Activated naive CD4-positive, alpha-beta T cell treated with anti-CD3 and anti-CD28 coated beads, Interleukin-2, amount 10 ng/mL, durations not matched to agents 7 days and 5 days (primary cell): ENCODE measurements at regions not wholly inside any gene's neighbourhood (a gene's known extent, or its start where the extent isn't known, plus 50 kb on each side); places are given as distances from the start of the nearest gene placed in this dataset.
"Not testable (repeated sequence)": the region's sequence is repeated elsewhere in the genome, so short reads cannot be mapped to it uniquely, and the experiment has no call there.

Experiments
- CTCF ChIA-PET: fragments of 350-600 bp; sonication (Branson Sonifier 250); formaldehyde crosslinking; loops from one replicate; lab custom pipeline; 2021; ENCODE audit warnings: antibody characterized with exemption; lab: Charles Lee
- DNase-seq: peaks from one replicate; pipeline ENCODE4 v3.0.0-alpha.2; 2020
- H3K27ac Mint-ChIP-seq: one replicate; pipeline ENCODE4 v1.8.0; 2021; ENCODE audit warnings: mild to moderate bottlenecking, moderate library complexity, mixed read lengths
- H3K27me3 Mint-ChIP-seq: one replicate; pipeline ENCODE4 v1.8.0; 2021; ENCODE audit warnings: mild to moderate bottlenecking, mixed read lengths
- H3K36me3 Mint-ChIP-seq: one replicate; pipeline ENCODE4 v1.8.0; 2021; ENCODE audit warnings: mixed read lengths
- H3K4me1 Mint-ChIP-seq: one replicate; pipeline ENCODE4 v1.8.0; 2021; ENCODE audit warnings: mixed read lengths
- H3K4me3 Mint-ChIP-seq: one replicate; pipeline ENCODE4 v1.8.0; 2021; ENCODE audit warnings: mild to moderate bottlenecking, moderate library complexity, mixed read lengths
- H3K9me3 Mint-ChIP-seq: one replicate; pipeline ENCODE4 v1.8.0; 2021; ENCODE audit warnings: mixed read lengths

- Mint-ChIP-seq H3K27ac (no peak overlapping the region), H3K4me3 (no peak overlapping the region)
- CTCF ChIA-PET: interaction anchor here (0.9 kb wide), 1 partner anchor 682 kb away, joined by 3 read pairs; no protein-coding TSS in a partner anchor
These were observed 61.4 kb downstream of the NXNL2 start for GRCh38 chr9:88596376-88596775.

GRCh38 chr9:88604836-88605511 is 70.0 kb downstream of the NXNL2 start:
- Mint-ChIP-seq H3K4me1 (no peaks in the 10 kb centered on the region), H3K9me3 (no peaks in the 10 kb centered on the region), H3K36me3 (no peaks in the 10 kb centered on the region), H3K27me3 (no peaks in the 10 kb centered on the region), H3K27ac (no peak overlapping the region), H3K4me3 (no peak overlapping the region)
- CTCF ChIA-PET: no interaction called here
- no peak for DNase-seq

More at GRCh38 chr9:88596376-88596775, 61.4 kb downstream of the NXNL2 start:
- no peaks in the 10 kb centered on the region for H3K9me3 Mint-ChIP-seq
- DNase-seq: no peak
- peaks cover 31% of the 10 kb centered on the region for H3K27me3 Mint-ChIP-seq
- H3K4me1 Mint-ChIP-seq: peaks cover 7% of the 10 kb centered on the region
- no peaks in the 10 kb centered on the region for H3K36me3 Mint-ChIP-seq

DNA sequence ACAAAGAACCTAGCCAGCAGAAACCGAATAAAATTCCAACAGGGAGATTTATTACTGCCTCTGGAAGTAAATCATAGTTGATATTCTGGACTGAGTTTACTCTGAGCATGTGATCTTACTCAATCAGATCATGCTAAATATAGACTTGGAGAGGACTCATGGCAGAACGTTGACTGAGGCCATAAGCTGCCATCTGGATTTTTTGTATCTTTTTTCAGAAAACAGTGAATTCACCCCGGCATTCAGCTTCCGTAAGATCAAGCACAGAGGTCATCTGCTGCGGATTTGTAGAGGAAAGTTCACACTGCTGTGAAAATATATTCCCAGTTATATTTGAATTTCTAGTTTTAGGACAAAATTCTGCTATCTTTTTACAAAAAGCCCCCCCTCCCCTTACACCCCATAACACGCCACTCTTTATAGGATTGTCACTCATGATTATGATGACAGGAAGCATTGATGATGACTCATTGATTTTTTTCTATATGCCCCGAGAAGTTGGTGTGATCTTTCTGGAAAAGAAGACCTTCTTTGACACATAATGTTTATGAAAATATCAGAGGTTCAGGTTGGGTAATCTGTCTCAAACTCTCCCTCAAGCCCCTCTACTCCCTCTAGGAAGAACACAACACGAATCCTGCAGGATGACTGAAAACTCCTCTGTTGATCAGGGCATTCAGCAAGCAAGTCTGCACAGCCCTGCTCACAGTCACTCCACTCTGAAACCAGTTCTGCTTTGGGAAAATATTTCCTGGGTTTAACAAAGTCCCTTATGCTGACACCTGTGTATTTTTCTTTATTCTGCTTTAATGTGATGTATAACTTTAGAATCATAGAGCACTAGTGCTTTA is 70.8 kb downstream of the NXNL2 start:
- Mint-ChIP-seq H3K36me3 (no peaks in the 10 kb centered on the region), H3K4me1 (no peaks in the 10 kb centered on the region), H3K9me3 (no peaks in the 10 kb centered on the region), H3K4me3 (no peak overlapping the region), H3K27ac (no peak overlapping the region), H3K27me3 (no peaks in the 10 kb centered on the region)
- no peak for DNase-seq
- CTCF ChIA-PET: no interaction called here

- Mint-ChIP-seq H3K9me3 (peaks cover 13% of the 10 kb centered on the region), H3K27ac (no peak overlapping the region), H3K36me3 (no peaks in the 10 kb centered on the region), H3K4me3 (no peak overlapping the region), H3K4me1 (no peaks in the 10 kb centered on the region), H3K27me3 (no peaks in the 10 kb centered on the region)
- no peak for DNase-seq
- CTCF ChIA-PET: no interaction called here
These were observed 79.4 kb downstream of the NXNL2 start for GRCh38 chr9:88614359-88614758.

GRCh38 chr9:88623698-88624097 is 88.7 kb downstream of the NXNL2 start:
- Mint-ChIP-seq H3K4me3 (no peak overlapping the region), H3K4me1 (no peaks in the 10 kb centered on the region), H3K9me3 (no peaks in the 10 kb centered on the region), H3K27me3 (peaks cover 5% of the 10 kb centered on the region), H3K27ac (no peak overlapping the region), H3K36me3 (no peaks in the 10 kb centered on the region)
- DNase-seq: no peak
- CTCF ChIA-PET: no interaction called here

DNA sequence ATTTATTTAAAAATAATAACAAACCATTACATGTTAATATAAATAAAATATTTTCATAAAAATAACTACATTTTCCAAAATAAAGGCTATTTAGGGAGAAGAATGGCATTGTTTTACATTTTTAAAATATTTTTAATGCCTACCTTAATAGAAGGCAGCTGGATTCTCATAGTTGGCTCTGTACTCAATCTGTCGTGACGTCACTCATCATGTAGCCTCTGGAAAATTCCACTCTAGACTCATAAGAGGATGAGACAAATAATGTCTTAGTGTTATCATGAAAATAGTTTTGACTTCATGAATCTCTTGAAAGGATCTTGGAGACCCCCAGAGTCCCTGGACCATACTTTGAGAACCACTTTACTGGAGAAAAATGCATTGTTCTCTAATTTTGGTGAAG is 93.1 kb downstream of the NXNL2 start:
- Mint-ChIP-seq H3K4me3 (no peak overlapping the region), H3K27me3 (peaks cover 2% of the 10 kb centered on the region), H3K36me3 (no peaks in the 10 kb centered on the region), H3K27ac (no peak overlapping the region), H3K4me1 (no peaks in the 10 kb centered on the region), H3K9me3 (no peaks in the 10 kb centered on the region)
- CTCF ChIA-PET: interaction anchor here (0.7 kb wide), 1 partner anchor 1009 kb away, joined by 3 read pairs; no protein-coding TSS in a partner anchor
- no peak for DNase-seq

GRCh38 chr9:88628811-88629210 is 93.8 kb downstream of the NXNL2 start:
- Mint-ChIP-seq H3K4me3 (no peak overlapping the region), H3K9me3 (peaks cover 2% of the 10 kb centered on the region), H3K27me3 (no peaks in the 10 kb centered on the region), H3K36me3 (no peaks in the 10 kb centered on the region), H3K4me1 (no peaks in the 10 kb centered on the region), H3K27ac (no peak overlapping the region)
- no peak for DNase-seq
- CTCF ChIA-PET: no interaction called here

GRCh38 chr9:88630574-88630973 is 95.6 kb downstream of the NXNL2 start:
- H3K4me3 Mint-ChIP-seq, H3K27ac Mint-ChIP-seq, H3K4me1 Mint-ChIP-seq, H3K36me3 Mint-ChIP-seq, H3K27me3 Mint-ChIP-seq, DNase-seq, H3K9me3 Mint-ChIP-seq: not testable (repeated sequence)
- CTCF ChIA-PET: interaction anchor here (1.0 kb wide), 1 partner anchor 10 kb away, joined by 3 read pairs; no protein-coding TSS in a partner anchor

DNA sequence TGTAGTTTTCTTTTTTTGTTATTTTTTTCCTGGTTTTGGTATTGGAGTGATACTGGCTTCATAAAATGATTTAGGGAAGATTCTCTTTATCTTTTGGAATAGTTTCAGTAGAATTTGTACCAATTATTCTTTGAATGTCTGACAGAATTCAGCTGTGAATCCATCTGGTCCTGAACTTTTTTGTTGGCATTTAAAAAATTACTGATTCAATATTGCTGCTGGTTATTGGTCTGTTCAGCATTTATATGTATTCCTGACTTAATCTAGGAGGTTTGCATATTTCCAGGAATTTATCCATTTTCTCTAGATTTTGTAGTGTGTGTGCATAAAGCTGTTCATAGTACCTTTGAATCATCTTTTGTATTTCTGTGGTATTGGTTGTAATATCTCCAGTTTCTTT is 100.2 kb downstream of the NXNL2 start:
- Mint-ChIP-seq H3K27ac (no peak overlapping the region), H3K27me3 (no peaks in the 10 kb centered on the region), H3K36me3 (no peaks in the 10 kb centered on the region), H3K9me3 (peaks cover 4% of the 10 kb centered on the region), H3K4me1 (no peaks in the 10 kb centered on the region), H3K4me3 (no peak overlapping the region)
- CTCF ChIA-PET: no interaction called here
- no peak for DNase-seq

DNA sequence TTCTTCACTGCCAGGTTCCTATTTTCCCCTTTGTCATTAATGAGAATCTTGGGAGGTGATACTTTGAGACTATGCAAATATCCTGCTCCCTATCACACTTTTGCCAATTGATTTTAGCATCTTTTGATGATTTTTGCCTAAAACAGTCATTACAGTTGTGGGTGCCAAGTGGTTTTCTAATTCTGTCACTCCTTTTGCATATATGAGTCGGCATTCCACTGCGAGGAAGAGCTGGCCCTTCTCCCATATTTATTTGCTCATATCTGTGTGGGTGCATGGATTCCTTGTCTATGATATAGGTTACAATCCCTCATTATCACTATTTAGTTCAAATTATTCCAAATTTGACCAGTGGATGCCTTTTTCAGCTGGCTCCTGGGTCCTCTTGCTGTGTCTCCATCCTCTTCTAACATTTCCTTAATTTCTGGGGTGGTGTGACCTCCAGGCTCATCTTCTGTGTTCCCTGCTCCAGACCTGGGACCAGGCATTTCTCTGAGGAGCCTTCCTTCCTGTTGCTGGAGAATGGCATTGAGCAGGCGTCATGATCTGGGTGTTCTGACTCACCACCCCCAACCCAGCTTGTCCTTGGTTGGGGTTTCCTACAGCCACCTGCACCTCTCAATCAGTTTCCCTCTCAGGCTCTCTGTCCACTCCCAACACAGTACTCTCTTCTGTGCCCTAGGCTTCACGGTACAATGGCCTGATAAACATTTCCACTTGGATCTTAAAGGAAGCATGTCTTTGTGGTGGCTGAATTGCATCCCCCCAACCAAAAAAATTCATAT is 106.7 kb downstream of the NXNL2 start:
- no peak overlapping the region for H3K27ac Mint-ChIP-seq

GRCh38 chr9:88642336-88642735 is 107.4 kb downstream of the NXNL2 start:
- no peaks in the 10 kb centered on the region for H3K9me3 Mint-ChIP-seq
- no peak for DNase-seq
- H3K27me3 Mint-ChIP-seq: peaks cover 11% of the 10 kb centered on the region
- no peak overlapping the region for H3K27ac Mint-ChIP-seq
- no peaks in the 10 kb centered on the region for H3K4me1 Mint-ChIP-seq
- CTCF ChIA-PET: no interaction called here
- H3K36me3 Mint-ChIP-seq: no peaks in the 10 kb centered on the region
- H3K4me3 Mint-ChIP-seq: no peak overlapping the region

More for the DNA sequence above, 106.7 kb downstream of the NXNL2 start:
- Mint-ChIP-seq H3K4me1 (no peaks in the 10 kb centered on the region), H3K36me3 (no peaks in the 10 kb centered on the region), H3K27me3 (peaks cover 11% of the 10 kb centered on the region), H3K4me3 (no peak overlapping the region), H3K9me3 (no peaks in the 10 kb centered on the region)
- CTCF ChIA-PET: no interaction called here
- no peak for DNase-seq

GRCh38 chr9:88643931-88644330 is 109.0 kb downstream of the NXNL2 start:
- no peak overlapping the region for H3K27ac Mint-ChIP-seq
- H3K4me1 Mint-ChIP-seq: no peaks in the 10 kb centered on the region
- H3K9me3 Mint-ChIP-seq: no peaks in the 10 kb centered on the region
- H3K27me3 Mint-ChIP-seq: peaks cover 11% of the 10 kb centered on the region
- CTCF ChIA-PET: no interaction called here
- H3K36me3 Mint-ChIP-seq: no peaks in the 10 kb centered on the region
- DNase-seq: no peak
- no peak overlapping the region for H3K4me3 Mint-ChIP-seq

- H3K36me3 Mint-ChIP-seq: no peaks in the 10 kb centered on the region
- CTCF ChIA-PET: no interaction called here
- DNase-seq: no peak
- no peak overlapping the region for H3K27ac Mint-ChIP-seq
- H3K4me1 Mint-ChIP-seq: no peaks in the 10 kb centered on the region
- peaks cover 11% of the 10 kb centered on the region for H3K27me3 Mint-ChIP-seq
- H3K9me3 Mint-ChIP-seq: no peaks in the 10 kb centered on the region
- no peak overlapping the region for H3K4me3 Mint-ChIP-seq
These were observed 110.3 kb downstream of the NXNL2 start for GRCh38 chr9:88645172-88645878.

GRCh38 chr9:88645879-88646199 is 110.9 kb downstream of the NXNL2 start:
- H3K27me3 Mint-ChIP-seq: peaks cover 11% of the 10 kb centered on the region
- no peak overlapping the region for H3K27ac Mint-ChIP-seq
- H3K4me3 Mint-ChIP-seq: no peak overlapping the region
- H3K4me1 Mint-ChIP-seq: no peaks in the 10 kb centered on the region
- CTCF ChIA-PET: no interaction called here
- no peak for DNase-seq
- no peaks in the 10 kb centered on the region for H3K36me3 Mint-ChIP-seq
- no peaks in the 10 kb centered on the region for H3K9me3 Mint-ChIP-seq
